OCI-LY7 (cell line): ENCODE measurements at regions not wholly inside any gene's neighbourhood (a gene's known extent, or its start where the extent isn't known, plus 50 kb on each side); places are given as distances from the start of the nearest gene placed in this dataset.

ENCODE experiments used
- BruUV-seq: library from RNA; stranded (reverse); fragments of 400-500 nt; replicated peaks from 2 replicates; lab custom pipeline; 2021; lab: Mats Ljungman, UMichigan
- CTCF ChIA-PET: fragments of 300-600 bp; sonication (Branson Sonifier 250); formaldehyde crosslinking; loops from one replicate; lab custom pipeline; 2022; ENCODE audit warnings: antibody characterized with exemption; ENCODE audit not compliant: unreplicated experiment; lab: Charles Lee
- POLR2A ChIA-PET: fragments of 300-600 bp; sonication (Branson Sonifier 250); formaldehyde crosslinking; loops from one replicate; lab custom pipeline; 2022; ENCODE audit warnings: antibody characterized with exemption; lab: Charles Lee
- DNase-seq: peaks from one replicate; pipeline ENCODE4 v3.0.0-alpha.2; 2015; ENCODE audit warnings: low spot score
- H2AFZ ChIP-seq: fragments of 200-600 bp; sonication (generic), shearing (Covaris generic); 2 replicates; pipeline ENCODE4 v1.6.1; 2014; ENCODE audit warnings: mild to moderate bottlenecking, antibody characterized with exemption, low read length, moderate library complexity
- H3K27ac ChIP-seq: fragments of 200-600 bp; sonication (generic); 2 replicates; pipeline ENCODE4 v1.5.1; 2014; ENCODE audit warnings: mixed run types, low read depth, mild to moderate bottlenecking, moderate library complexity, low read length, inconsistent platforms; ENCODE audit not compliant: poor library complexity, severe bottlenecking
- H3K36me3 ChIP-seq: fragments of 200-600 bp; sonication (generic); 2 replicates; pipeline ENCODE4 v1.6.1; 2014; ENCODE audit warnings: mild to moderate bottlenecking, antibody characterized with exemption, low read length, moderate library complexity, mixed read lengths; ENCODE audit not compliant: insufficient read depth
- H3K4me1 ChIP-seq: fragments of 200-600 bp; sonication (generic); 2 replicates; pipeline ENCODE4 v1.5.1; 2014; ENCODE audit warnings: mild to moderate bottlenecking, low read length; ENCODE audit not compliant: insufficient read depth, poor library complexity, severe bottlenecking
- H3K4me2 ChIP-seq: fragments of 200-600 bp; sonication (generic); 2 replicates; pipeline ENCODE4 v1.6.1; 2014; ENCODE audit warnings: mild to moderate bottlenecking, low read length
- H3K4me3 ChIP-seq: fragments of 200-600 bp; sonication (generic); 2 replicates; pipeline ENCODE4 v1.5.1; 2014; ENCODE audit warnings: mild to moderate bottlenecking, low read depth, low read length; ENCODE audit not compliant: poor library complexity, severe bottlenecking
- H3K79me2 ChIP-seq: fragments of 200-600 bp; sonication (generic); 2 replicates; pipeline ENCODE4 v1.6.1; 2016; ENCODE audit warnings: low read depth, mild to moderate bottlenecking, low read length, moderate library complexity, mixed read lengths; ENCODE audit not compliant: insufficient read depth
- H3K9me2 ChIP-seq: fragments of 200-600 bp; sonication (generic); 2 replicates; pipeline ENCODE4 v1.6.1; 2016; ENCODE audit warnings: mild to moderate bottlenecking, low read length, mixed read lengths; ENCODE audit not compliant: insufficient read depth
- H3K9me3 ChIP-seq: fragments of 200-600 bp; sonication (generic); 2 replicates; pipeline ENCODE4 v1.6.1; 2014; ENCODE audit warnings: mild to moderate bottlenecking, mixed run types, low read length, mixed read lengths
- H4K20me1 ChIP-seq: fragments of 200-600 bp; sonication (generic); 2 replicates; pipeline ENCODE4 v1.6.1; 2014; ENCODE audit warnings: mild to moderate bottlenecking, antibody characterized with exemption, low read length, moderate library complexity, mixed read lengths; ENCODE audit not compliant: insufficient read depth
- EZH2phosphoT487 ChIP-seq: fragments of 200-600 bp; sonication (generic); IDR thresholded peaks from 2 replicates; pipeline ENCODE4 v1.6.1; 2018; ENCODE audit warnings: low read depth, borderline replicate concordance, mild to moderate bottlenecking, mixed run types, antibody characterized with exemption, low read length, moderate library complexity, mixed read lengths
- intact Hi-C: fragments of 100-400 bp; cut with micrococcal nuclease; formaldehyde crosslinking; loops from one replicate; pipeline ENCODE4 v1.10.0; 2022; ENCODE audit not compliant: unreplicated experiment
- TF ChIP-seq, protein P1 (sequence below): fragments of 200-600 bp; sonication (generic); conservative IDR thresholded peaks from 2 replicates; pipeline ENCODE4 v1.5.1; 2014; ENCODE audit warnings: mild to moderate bottlenecking, antibody characterized with exemption, low read length, moderate library complexity, mixed read lengths

DNA sequence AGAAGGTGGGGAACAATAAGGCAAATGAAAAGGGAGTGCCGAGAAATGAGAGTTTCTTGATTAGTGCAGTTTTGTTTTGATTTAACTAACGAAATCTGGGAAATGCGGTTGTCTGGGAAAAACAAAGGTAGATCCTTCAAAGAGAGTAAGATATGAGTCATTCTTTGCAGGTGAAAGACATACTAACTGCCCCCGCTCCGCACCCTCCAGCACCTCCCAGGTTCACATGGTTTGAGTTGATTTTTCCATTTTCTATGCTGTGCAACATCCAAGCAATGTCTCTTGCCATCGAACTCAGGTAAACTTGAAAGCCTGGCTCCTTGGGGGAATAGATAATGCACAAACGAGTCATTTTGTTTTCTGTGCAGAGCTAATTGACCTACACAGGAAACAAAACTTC, 84.1 kb upstream of the KLF12 start:
- BruUV-seq: no TSS peak
- no peak overlapping the region for H3K4me2 ChIP-seq
- no peaks in the 10 kb centered on the region for H3K9me2 ChIP-seq
- ChIA-PET POLR2A (interaction anchor here (0.5 to 0.7 kb wide), 2 partner anchors 16 to 365 kb away, joined by 3 to 5 read pairs; no protein-coding TSS in a partner anchor), CTCF (no interaction called here)
- no peaks in the 10 kb centered on the region for H3K36me3 ChIP-seq
- H4K20me1 ChIP-seq: no peaks in the 10 kb centered on the region
- TF ChIP-seq, protein P1, sequence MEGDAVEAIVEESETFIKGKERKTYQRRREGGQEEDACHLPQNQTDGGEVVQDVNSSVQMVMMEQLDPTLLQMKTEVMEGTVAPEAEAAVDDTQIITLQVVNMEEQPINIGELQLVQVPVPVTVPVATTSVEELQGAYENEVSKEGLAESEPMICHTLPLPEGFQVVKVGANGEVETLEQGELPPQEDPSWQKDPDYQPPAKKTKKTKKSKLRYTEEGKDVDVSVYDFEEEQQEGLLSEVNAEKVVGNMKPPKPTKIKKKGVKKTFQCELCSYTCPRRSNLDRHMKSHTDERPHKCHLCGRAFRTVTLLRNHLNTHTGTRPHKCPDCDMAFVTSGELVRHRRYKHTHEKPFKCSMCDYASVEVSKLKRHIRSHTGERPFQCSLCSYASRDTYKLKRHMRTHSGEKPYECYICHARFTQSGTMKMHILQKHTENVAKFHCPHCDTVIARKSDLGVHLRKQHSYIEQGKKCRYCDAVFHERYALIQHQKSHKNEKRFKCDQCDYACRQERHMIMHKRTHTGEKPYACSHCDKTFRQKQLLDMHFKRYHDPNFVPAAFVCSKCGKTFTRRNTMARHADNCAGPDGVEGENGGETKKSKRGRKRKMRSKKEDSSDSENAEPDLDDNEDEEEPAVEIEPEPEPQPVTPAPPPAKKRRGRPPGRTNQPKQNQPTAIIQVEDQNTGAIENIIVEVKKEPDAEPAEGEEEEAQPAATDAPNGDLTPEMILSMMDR: no peak
- TF ChIP-seq EZH2phosphoT487: no peak
- no peak overlapping the region for H3K4me3 ChIP-seq
- H3K27ac ChIP-seq: no peak overlapping the region
- no peaks in the 10 kb centered on the region for H3K79me2 ChIP-seq
- intact Hi-C loops: no loop called here
- no peaks in the 10 kb centered on the region for H3K9me3 ChIP-seq
- DNase-seq: no peak
- no peaks in the 10 kb centered on the region for H3K4me1 ChIP-seq
- no peak overlapping the region for H2AFZ ChIP-seq

DNA sequence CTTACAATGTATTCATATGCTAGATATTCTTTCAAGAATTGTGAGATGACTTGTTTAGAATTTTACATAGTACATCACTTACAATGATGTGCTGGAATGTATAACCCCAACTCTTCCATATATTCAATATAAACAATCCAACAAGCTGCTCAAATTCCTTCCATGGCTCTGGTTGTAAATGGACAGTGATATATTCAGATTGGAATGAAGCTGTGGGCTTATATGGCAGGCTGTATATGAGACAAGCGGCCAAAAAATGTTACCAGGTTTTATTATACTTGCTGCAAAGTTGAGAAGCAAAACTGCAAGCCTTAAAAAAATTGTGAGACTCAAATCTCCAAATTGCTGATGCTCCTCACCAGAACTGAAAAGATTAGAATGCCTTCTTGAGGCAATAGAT, 83.6 kb upstream of the KLF12 start:
- no peak for TF ChIP-seq EZH2phosphoT487
- TF ChIP-seq, protein P1: no peak
- H4K20me1 ChIP-seq: no peaks in the 10 kb centered on the region
- no peaks in the 10 kb centered on the region for H3K9me2 ChIP-seq
- DNase-seq: no peak
- no peak overlapping the region for H2AFZ ChIP-seq
- H3K4me1 ChIP-seq: no peaks in the 10 kb centered on the region
- POLR2A ChIA-PET: no interaction called here
- H3K9me3 ChIP-seq: no peaks in the 10 kb centered on the region
- no peak overlapping the region for H3K27ac ChIP-seq
- H3K36me3 ChIP-seq: no peaks in the 10 kb centered on the region
- H3K79me2 ChIP-seq: no peaks in the 10 kb centered on the region
- intact Hi-C loops: no loop called here
- no peak overlapping the region for H3K4me3 ChIP-seq
- no TSS peak for BruUV-seq
- CTCF ChIA-PET: no interaction called here
- no peak overlapping the region for H3K4me2 ChIP-seq

DNA sequence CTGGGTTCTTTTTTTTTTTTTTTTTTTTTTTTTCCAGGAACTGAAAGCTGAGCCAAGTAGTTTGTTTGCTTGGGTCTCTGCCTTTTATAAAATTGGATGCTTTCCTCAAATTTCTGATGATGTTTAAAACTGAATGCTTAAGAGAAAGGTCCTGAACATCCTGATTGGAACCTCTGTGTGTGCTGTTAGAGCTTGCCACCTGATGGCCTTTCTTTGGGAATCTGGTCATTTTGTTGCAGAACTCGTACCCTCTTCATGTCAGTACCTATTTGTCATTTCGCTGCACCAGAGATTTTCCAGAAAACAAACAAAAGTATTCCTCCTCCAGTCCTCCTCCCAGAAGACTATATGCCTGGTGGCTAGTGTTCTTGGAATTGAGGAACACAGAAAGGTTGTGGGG, 81.2 kb upstream of the KLF12 start:
- ChIA-PET POLR2A (no interaction called here), CTCF (no interaction called here)
- Histone ChIP-seq H3K4me3 (no peak overlapping the region), H4K20me1 (no peaks in the 10 kb centered on the region), H3K27ac (no peak overlapping the region), H3K9me3 (no peaks in the 10 kb centered on the region), H3K36me3 (no peaks in the 10 kb centered on the region), H3K4me1 (no peaks in the 10 kb centered on the region), H3K79me2 (no peaks in the 10 kb centered on the region), H3K9me2 (no peaks in the 10 kb centered on the region), H2AFZ (no peak overlapping the region), H3K4me2 (no peak overlapping the region)
- DNase-seq: no peak
- TF ChIP-seq, protein P1: no peak
- TF ChIP-seq EZH2phosphoT487: no peak
- no TSS peak for BruUV-seq
- intact Hi-C loops: no loop called here
